Prostate gland (tissue), 2 donors: ENCODE measurements at regions not wholly inside any gene's neighbourhood (a gene's known extent, or its start where the extent isn't known, plus 50 kb on each side); places are given as distances from the start of the nearest gene placed in this dataset.

Source experiments
- DNase-seq: peaks from one replicate; pipeline ENCODE4 v3.0.0-alpha.2; 2019; ENCODE audit warnings: low spot score
- H3K27ac ChIP-seq, 2 donors: fragments of 200-600 bp; sonication (generic); 2 replicates each; pipeline ENCODE4 v1.5.1; 2017 to 2019
- H3K27me3 ChIP-seq: fragments of 200-600 bp; sonication (generic); replicated peaks from 2 replicates; pipeline ENCODE4 v1.5.1; 2019; ENCODE audit not compliant: insufficient read depth
- H3K36me3 ChIP-seq, 2 donors: fragments of 200-600 bp; sonication (generic); 1 replicate in 1 of 2; 2 replicates in 1 of 2; pipeline versions ENCODE4 v1.5.1 to v1.8.1; 2017 to 2019
- H3K4me1 ChIP-seq: fragments of 200-600 bp; sonication (generic); replicated peaks from 2 replicates; pipeline ENCODE4 v1.5.1; 2019
- H3K4me3 ChIP-seq, 2 donors: fragments of 200-600 bp; sonication (generic); 2 replicates each; pipeline ENCODE4 v1.5.1; 2017 to 2019
- H3K9me3 ChIP-seq: fragments of 200-600 bp; sonication (generic); 2 replicates; pipeline ENCODE4 v1.5.1; 2017
- POLR2A ChIP-seq: fragments of 450-650 bp; IDR thresholded peaks from one replicate; pipeline ENCODE4 v1.6.1; 2016; ENCODE audit warnings: antibody characterized with exemption, mild to moderate bottlenecking
- POLR2AphosphoS5 ChIP-seq: sonication (generic); formaldehyde crosslinking; IDR thresholded peaks from one replicate; pipeline ENCODE4 v1.6.1; 2017; ENCODE audit warnings: antibody characterized with exemption
- WGBS: methylation state at CpG from one replicate; pipeline ENCODE4 v1.1.5; 2018; 5-methylcytosine and 5-hydroxymethylcytosine counted together
- intact Hi-C: fragments of 100-400 bp; cut with DNase I; formaldehyde crosslinking; loops from one replicate; pipeline ENCODE4 v1.14.2; 2022
- TF ChIP-seq, protein P1 (sequence below), 4 experiments: fragments of 200-600 bp in 2 of 4; fragments of 450-650 bp in 2 of 4; sonication (generic) in 2 of 4; IDR thresholded peaks; 1 replicate in 3 of 4; 2 replicates in 1 of 4; pipeline ENCODE4 v1.5.1; 2016 to 2019; ENCODE audit warnings: antibody characterized with exemption in 4 of 4, mild to moderate bottlenecking in 2 of 4, moderate library complexity in 2 of 4

DNA sequence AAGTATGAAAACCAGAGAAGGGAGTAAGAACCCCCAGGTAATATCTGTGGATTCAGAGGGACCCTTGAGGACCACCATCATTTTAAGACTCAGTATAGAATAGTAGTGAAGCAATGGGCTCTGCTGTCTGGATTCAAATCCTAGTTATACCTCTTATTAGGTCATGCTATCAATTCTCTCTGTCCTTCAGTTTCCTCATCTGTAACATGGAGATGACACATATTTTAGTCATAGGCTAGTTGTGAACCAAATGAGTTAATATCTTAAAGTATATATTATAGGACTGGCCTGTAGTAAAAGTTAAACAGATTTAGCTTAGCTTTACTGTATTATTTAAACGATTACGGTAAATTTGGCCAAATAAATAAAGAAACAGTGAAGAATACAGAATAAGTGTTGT is 177.3 kb upstream of the GOLIM4 start:
- no peak overlapping the region for H3K4me3 ChIP-seq
- no peak for DNase-seq
- TF ChIP-seq, protein P1, sequence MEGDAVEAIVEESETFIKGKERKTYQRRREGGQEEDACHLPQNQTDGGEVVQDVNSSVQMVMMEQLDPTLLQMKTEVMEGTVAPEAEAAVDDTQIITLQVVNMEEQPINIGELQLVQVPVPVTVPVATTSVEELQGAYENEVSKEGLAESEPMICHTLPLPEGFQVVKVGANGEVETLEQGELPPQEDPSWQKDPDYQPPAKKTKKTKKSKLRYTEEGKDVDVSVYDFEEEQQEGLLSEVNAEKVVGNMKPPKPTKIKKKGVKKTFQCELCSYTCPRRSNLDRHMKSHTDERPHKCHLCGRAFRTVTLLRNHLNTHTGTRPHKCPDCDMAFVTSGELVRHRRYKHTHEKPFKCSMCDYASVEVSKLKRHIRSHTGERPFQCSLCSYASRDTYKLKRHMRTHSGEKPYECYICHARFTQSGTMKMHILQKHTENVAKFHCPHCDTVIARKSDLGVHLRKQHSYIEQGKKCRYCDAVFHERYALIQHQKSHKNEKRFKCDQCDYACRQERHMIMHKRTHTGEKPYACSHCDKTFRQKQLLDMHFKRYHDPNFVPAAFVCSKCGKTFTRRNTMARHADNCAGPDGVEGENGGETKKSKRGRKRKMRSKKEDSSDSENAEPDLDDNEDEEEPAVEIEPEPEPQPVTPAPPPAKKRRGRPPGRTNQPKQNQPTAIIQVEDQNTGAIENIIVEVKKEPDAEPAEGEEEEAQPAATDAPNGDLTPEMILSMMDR (IDR thresholded peaks at IDR 0.05) = no peak
- no peak for TF ChIP-seq POLR2A
- no peak for TF ChIP-seq POLR2AphosphoS5
- H3K27ac ChIP-seq = no peak overlapping the region
- H3K9me3 ChIP-seq = no peaks in the 10 kb centered on the region
- H3K36me3 ChIP-seq = no peaks in the 10 kb centered on the region
- WGBS = 95% methylated on average over 2 of the region's 2 CpGs
- H3K4me1 ChIP-seq = no peaks in the 10 kb centered on the region
- H3K27me3 ChIP-seq = no peaks in the 10 kb centered on the region
- intact Hi-C loops = no loop called here

DNA sequence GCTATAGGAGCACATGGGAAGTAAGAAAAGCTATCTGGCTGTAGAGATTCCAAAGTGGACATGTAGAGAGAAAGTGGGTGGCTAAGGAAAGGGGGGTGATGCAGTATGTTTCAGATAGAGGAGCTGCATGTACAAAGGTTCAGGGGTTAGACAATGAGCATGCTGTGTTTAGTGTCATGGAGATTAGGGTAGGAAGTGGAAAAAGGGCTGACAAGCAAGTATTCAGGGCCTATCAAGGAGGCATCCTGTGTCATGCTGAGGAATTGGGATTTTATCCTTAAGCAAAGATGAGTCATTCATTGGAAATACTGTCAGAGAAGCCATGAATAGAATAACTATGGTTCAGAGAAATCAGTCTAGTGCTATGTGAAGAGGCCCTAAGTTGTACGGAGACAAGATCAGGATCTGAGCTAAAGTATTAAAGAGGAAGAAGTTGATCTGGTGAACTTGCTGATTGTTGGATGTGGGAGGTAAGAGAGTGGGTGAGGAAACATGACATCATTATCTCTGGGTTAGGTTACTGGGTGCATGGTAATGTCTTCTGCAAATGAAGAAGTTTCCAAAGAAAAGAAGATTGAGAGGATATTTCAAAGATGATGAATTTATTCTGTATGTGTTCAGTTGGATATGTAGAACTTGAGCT is 176.7 kb upstream of the GOLIM4 start:
- intact Hi-C loops = no loop called here
- 83% methylated on average over 1 of the region's 1 CpG for WGBS
- no peak for DNase-seq

GRCh38 chr3:168271932-168272331 is 176.2 kb upstream of the GOLIM4 start:
- no peak overlapping the region for H3K4me3 ChIP-seq
- H3K27ac ChIP-seq = no peak overlapping the region
- no peak for TF ChIP-seq POLR2A
- no peak for DNase-seq
- WGBS = 68% methylated on average over 2 of the region's 2 CpGs
- intact Hi-C loops = no loop called here
- no peaks in the 10 kb centered on the region for H3K27me3 ChIP-seq
- no peaks in the 10 kb centered on the region for H3K36me3 ChIP-seq
- H3K4me1 ChIP-seq = no peaks in the 10 kb centered on the region
- H3K9me3 ChIP-seq = no peaks in the 10 kb centered on the region

More for the DNA sequence above, 176.7 kb upstream of the GOLIM4 start:
- Histone ChIP-seq H3K36me3 (no peaks in the 10 kb centered on the region), H3K27me3 (no peaks in the 10 kb centered on the region), H3K4me1 (no peaks in the 10 kb centered on the region), H3K9me3 (no peaks in the 10 kb centered on the region), H3K27ac (no peak overlapping the region), H3K4me3 (no peak overlapping the region)
- no peak for TF ChIP-seq POLR2AphosphoS5
- no peak for TF ChIP-seq POLR2A
- TF ChIP-seq, protein P1 (IDR thresholded peaks at IDR 0.05) = no peak

GRCh38 chr3:168269001-168269400 is 173.3 kb upstream of the GOLIM4 start:
- Histone ChIP-seq H3K27me3 (no peaks in the 10 kb centered on the region), H3K9me3 (no peaks in the 10 kb centered on the region), H3K27ac (no peak overlapping the region), H3K4me3 (no peak overlapping the region), H3K36me3 (no peaks in the 10 kb centered on the region), H3K4me1 (no peaks in the 10 kb centered on the region)
- DNase-seq = no peak
- TF ChIP-seq POLR2AphosphoS5 (no peak), POLR2A (no peak)
- TF ChIP-seq, protein P1 (IDR thresholded peaks at IDR 0.05) = no peak
- 87% methylated on average over 1 of the region's 1 CpG for WGBS
- intact Hi-C loops = no loop called here

GRCh38 chr3:168267179-168267578 is 171.5 kb upstream of the GOLIM4 start:
- TF ChIP-seq POLR2A = no peak
- Histone ChIP-seq H3K36me3 (no peaks in the 10 kb centered on the region), H3K4me3 (no peak overlapping the region), H3K9me3 (no peaks in the 10 kb centered on the region), H3K27me3 (no peaks in the 10 kb centered on the region), H3K27ac (no peak overlapping the region), H3K4me1 (no peaks in the 10 kb centered on the region)
- WGBS = 95% methylated on average over 1 of the region's 1 CpG
- DNase-seq = no peak
- intact Hi-C loops = no loop called here

GRCh38 chr3:168266335-168266734 is 170.6 kb upstream of the GOLIM4 start:
- no peak overlapping the region for H3K4me3 ChIP-seq
- H3K27ac ChIP-seq = no peak overlapping the region
- H3K27me3 ChIP-seq = no peaks in the 10 kb centered on the region
- H3K36me3 ChIP-seq = no peaks in the 10 kb centered on the region
- H3K4me1 ChIP-seq = no peaks in the 10 kb centered on the region
- no peak for DNase-seq
- intact Hi-C loops = no loop called here
- TF ChIP-seq, protein P1 (IDR thresholded peaks at IDR 0.05) = no peak
- TF ChIP-seq POLR2A (no peak), POLR2AphosphoS5 (no peak)
- 96% methylated on average over 7 of the region's 7 CpGs for WGBS
- H3K9me3 ChIP-seq = no peaks in the 10 kb centered on the region
